ENCODE measurements at regions not wholly inside any gene's neighbourhood (a gene's known extent, or its start where the extent isn't known, plus 50 kb on each side); places are given as distances from the start of the nearest gene placed in this dataset.

GRCh38 chr20:54362283-54362682 is 113.1 kb upstream of the DOK5 start:
- DNase-seq (ENCODE audit: low read depth in 2 of 2) = no peak

GRCh38 chr20:54364365-54364764 is 111.0 kb upstream of the DOK5 start:
- no peak for DNase-seq (ENCODE audit: low read depth in 2 of 2)

GRCh38 chr20:54364919-54365318 is 110.5 kb upstream of the DOK5 start:
- no peak for DNase-seq (ENCODE audit: low read depth in 2 of 2)

GRCh38 chr20:54366669-54367344 is 108.6 kb upstream of the DOK5 start:
- DNase-seq (ENCODE audit: low read depth in 2 of 2) = no peak

- no peak for DNase-seq (ENCODE audit: low read depth in 2 of 2)
Measured at GRCh38 chr20:54368570-54368969, 106.8 kb upstream of the DOK5 start.

- DNase-seq (ENCODE audit: low read depth in 2 of 2) = no peak
Measured at GRCh38 chr20:54372313-54372712, 103.1 kb upstream of the DOK5 start.

- no peak for DNase-seq (ENCODE audit: low read depth in 2 of 2)
Measured at GRCh38 chr20:54377992-54378773, 97.2 kb upstream of the DOK5 start.

- no peak for DNase-seq (ENCODE audit: low read depth in 2 of 2)
Measured at GRCh38 chr20:54379893-54380584, 95.4 kb upstream of the DOK5 start.

GRCh38 chr20:54382419-54382818 is 93.0 kb upstream of the DOK5 start:
- DNase-seq (ENCODE audit: low read depth in 2 of 2) = no peak

GRCh38 chr20:54385746-54386145 is 89.6 kb upstream of the DOK5 start:
- DNase-seq (ENCODE audit: low read depth in 2 of 2) = no peak

- DNase-seq (ENCODE audit: low read depth in 2 of 2) = no peak
Measured at GRCh38 chr20:54389596-54390280, 85.7 kb upstream of the DOK5 start.

GRCh38 chr20:54397292-54398140 is 77.9 kb upstream of the DOK5 start:
- no peak for DNase-seq (ENCODE audit: low read depth in 2 of 2)

GRCh38 chr20:54398814-54399213 is 76.6 kb upstream of the DOK5 start:
- no peak for DNase-seq (ENCODE audit: low read depth in 2 of 2)

- no peak for DNase-seq (ENCODE audit: low read depth in 2 of 2)
Measured at GRCh38 chr20:54405540-54405939, 69.9 kb upstream of the DOK5 start.

- DNase-seq (ENCODE audit: low read depth in 2 of 2) = no peak
Measured at GRCh38 chr20:54407459-54407858, 67.9 kb upstream of the DOK5 start.

GRCh38 chr20:54415967-54416366 is 59.4 kb upstream of the DOK5 start:
- no peak for DNase-seq (ENCODE audit: low read depth in 2 of 2)

- DNase-seq (ENCODE audit: low read depth in 2 of 2) = no peak
Measured at GRCh38 chr20:54416770-54417169, 58.6 kb upstream of the DOK5 start.

GRCh38 chr20:54419531-54419930 is 55.9 kb upstream of the DOK5 start:
- DNase-seq (ENCODE audit: low read depth in 2 of 2) = no peak
